ENCODE measurements at regions not wholly inside any gene's neighbourhood (a gene's known extent, or its start where the extent isn't known, plus 50 kb on each side); places are given as distances from the start of the nearest gene placed in this dataset.

- no peaks in the 10 kb centered on the region for H3K36me3 ChIP-seq (replicated peaks in 1 of 2; ENCODE audit: control extremely low read depth in 1 of 2, control insufficient read depth in 1 of 2, extremely low read depth in 1 of 2, insufficient read depth in 2 of 2, low read length in 1 of 2)
- ChIA-PET CTCF (no interaction called here), POLR2A (no interaction called here)
- DNase-seq (no peak), ATAC-seq (ENCODE audit: low read depth) (no peak)
- H3K27ac Mint-ChIP-seq: no peak overlapping the region
- H3K4me2 ChIP-seq (replicated peaks; ENCODE audit: low read depth, low read length, poor library complexity, severe bottlenecking): no peak overlapping the region
- no peaks in the 10 kb centered on the region for H3K9me3 Mint-ChIP-seq (ENCODE audit: insufficient read depth)
- H4K20me1 ChIP-seq (ENCODE audit: control insufficient read depth, insufficient read depth, low read length, poor library complexity, severe bottlenecking): no peaks in the 10 kb centered on the region
- H3K9me3 ChIP-seq (ENCODE audit: control extremely low read depth in 1 of 3, control insufficient read depth in 2 of 3, insufficient read depth in 1 of 3, low read length in 2 of 3): no peaks in the 10 kb centered on the region
- H3K4me3 ChIP-seq (ENCODE audit: control extremely low read depth in 1 of 5, extremely low read depth in 1 of 5, insufficient read depth in 1 of 5, low read depth in 2 of 5, low read length in 4 of 5): no peak overlapping the region
- H3K9ac ChIP-seq (ENCODE audit: low read length): no peak overlapping the region
- H3K27ac ChIP-seq (ENCODE audit: low read length in 2 of 2): no peak overlapping the region
- no peak overlapping the region for H2AFZ ChIP-seq (ENCODE audit: insufficient read depth, low read depth, low read length, poor library complexity, severe bottlenecking)
- H3K4me1 ChIP-seq (ENCODE audit: control insufficient read depth in 2 of 2, insufficient read depth in 2 of 2, low read length in 2 of 2): no peaks in the 10 kb centered on the region
- H3K27me3 Mint-ChIP-seq: no peaks in the 10 kb centered on the region
- WGBS (ENCODE audit: insufficient coverage): no CpG with 5 or more reads among the region's 3 CpGs
- intact Hi-C loops (cut with micrococcal nuclease): no loop called here
- H3K4me1 Mint-ChIP-seq: no peaks in the 10 kb centered on the region
- H3K79me2 ChIP-seq (ENCODE audit: control insufficient read depth, insufficient read depth, low read length): no peaks in the 10 kb centered on the region
- H3K4me3 Mint-ChIP-seq: no peak overlapping the region
- no peaks in the 10 kb centered on the region for H3K27me3 ChIP-seq (replicated peaks in 1 of 4; ENCODE audit: control extremely low read depth in 1 of 4, control insufficient read depth in 3 of 4, insufficient read depth in 4 of 4, low read length in 3 of 4)
- TF ChIP-seq CTCF (IDR thresholded peaks at IDR 0.05) (no peak), EZH2 (IDR thresholded peaks at IDR 0.05; ENCODE audit: borderline replicate concordance, insufficient read depth, low read depth, low read length, poor library complexity, severe bottlenecking) (no peak)
Measured at GRCh38 chr10:105756386-105756785, 1115.3 kb downstream of the SORCS3 start.

- DNase-seq: no peak
- no peak overlapping the region for H3K4me2 ChIP-seq (replicated peaks; ENCODE audit: low read depth, low read length, poor library complexity, severe bottlenecking)
- H3K4me3 Mint-ChIP-seq: no peak overlapping the region
- H3K27ac ChIP-seq (ENCODE audit: low read length in 2 of 2): no peak overlapping the region
- WGBS (ENCODE audit: insufficient coverage): 50% methylated on average over 1 of the region's 1 CpG
- H3K27me3 Mint-ChIP-seq: no peaks in the 10 kb centered on the region
- no peaks in the 10 kb centered on the region for H3K79me2 ChIP-seq (ENCODE audit: control insufficient read depth, insufficient read depth, low read length)
- H3K4me1 ChIP-seq (ENCODE audit: control insufficient read depth in 2 of 2, insufficient read depth in 2 of 2, low read length in 2 of 2): no peaks in the 10 kb centered on the region
- CTCF ChIA-PET: no interaction called here
- no peaks in the 10 kb centered on the region for H4K20me1 ChIP-seq (ENCODE audit: control insufficient read depth, insufficient read depth, low read length, poor library complexity, severe bottlenecking)
- no peak for ATAC-seq (ENCODE audit: low read depth)
- no peaks in the 10 kb centered on the region for H3K36me3 ChIP-seq (replicated peaks in 1 of 2; ENCODE audit: control extremely low read depth in 1 of 2, control insufficient read depth in 1 of 2, extremely low read depth in 1 of 2, insufficient read depth in 2 of 2, low read length in 1 of 2)
- POLR2A ChIA-PET: no interaction called here
- H2AFZ ChIP-seq (ENCODE audit: insufficient read depth, low read depth, low read length, poor library complexity, severe bottlenecking): no peak overlapping the region
- no peaks in the 10 kb centered on the region for H3K9me3 ChIP-seq (ENCODE audit: control extremely low read depth in 1 of 3, control insufficient read depth in 2 of 3, insufficient read depth in 1 of 3, low read length in 2 of 3)
- no peak overlapping the region for H3K4me3 ChIP-seq (ENCODE audit: control extremely low read depth in 1 of 5, extremely low read depth in 1 of 5, insufficient read depth in 1 of 5, low read depth in 2 of 5, low read length in 4 of 5)
- no peaks in the 10 kb centered on the region for H3K27me3 ChIP-seq (replicated peaks in 1 of 4; ENCODE audit: control extremely low read depth in 1 of 4, control insufficient read depth in 3 of 4, insufficient read depth in 4 of 4, low read length in 3 of 4)
- H3K27ac Mint-ChIP-seq: no peak overlapping the region
- intact Hi-C loops (cut with micrococcal nuclease): no loop called here
- no peak overlapping the region for H3K9ac ChIP-seq (ENCODE audit: low read length)
- no peak for TF ChIP-seq EZH2 (IDR thresholded peaks at IDR 0.05; ENCODE audit: borderline replicate concordance, insufficient read depth, low read depth, low read length, poor library complexity, severe bottlenecking)
- no peak for TF ChIP-seq CTCF (IDR thresholded peaks at IDR 0.05)
- H3K9me3 Mint-ChIP-seq (ENCODE audit: insufficient read depth): no peaks in the 10 kb centered on the region
- H3K4me1 Mint-ChIP-seq: no peaks in the 10 kb centered on the region
Measured at GRCh38 chr10:105751688-105752087, 1110.6 kb downstream of the SORCS3 start.

Measured in B cell (primary cell).